HCEC 1CT (cell line): ENCODE measurements at regions not wholly inside any gene's neighbourhood (a gene's known extent, or its start where the extent isn't known, plus 50 kb on each side); places are given as distances from the start of the nearest gene placed in this dataset.
A peak's percentile ranks its signal among the peaks of the same experiment; 100 is the strongest.

ENCODE experiments used
- DNase-seq: peaks from one replicate; pipeline ENCODE4 v3.0.0-alpha.2; 2017

GRCh38 chr20:50398064-50398463 lies 112.1 kb upstream of the PTPN1 start:
- no peak for DNase-seq

DNA sequence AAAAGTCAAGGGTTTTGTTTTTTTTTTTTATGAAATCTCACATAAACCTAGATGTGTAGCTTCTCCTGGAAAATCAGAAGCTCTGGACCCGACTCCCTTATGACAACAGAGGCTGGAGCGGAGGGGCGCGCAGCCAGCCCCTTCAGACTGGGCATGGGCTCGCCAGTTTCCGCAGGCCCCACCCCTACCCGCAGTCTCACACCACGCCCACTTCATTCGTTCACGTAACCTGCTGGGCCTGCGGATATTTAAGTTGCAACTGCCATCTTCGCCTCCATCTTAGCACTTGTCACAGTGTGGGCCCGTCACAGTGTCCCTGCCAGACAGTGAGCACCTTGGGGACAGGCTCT lies 111.7 kb upstream of the PTPN1 start:
- no peak for DNase-seq

- DNase-seq = no peak
Observed at GRCh38 chr20:50398821-50399554, 111.2 kb upstream of the PTPN1 start.

- DNase-seq = no peak
Observed at GRCh38 chr20:50399555-50399916, 110.6 kb upstream of the PTPN1 start.

- peak; percentile 38 for DNase-seq
Observed at GRCh38 chr20:50399917-50400704, 110.1 kb upstream of the PTPN1 start.

GRCh38 chr20:50400705-50401586 lies 109.2 kb upstream of the PTPN1 start:
- no peak for DNase-seq

DNA sequence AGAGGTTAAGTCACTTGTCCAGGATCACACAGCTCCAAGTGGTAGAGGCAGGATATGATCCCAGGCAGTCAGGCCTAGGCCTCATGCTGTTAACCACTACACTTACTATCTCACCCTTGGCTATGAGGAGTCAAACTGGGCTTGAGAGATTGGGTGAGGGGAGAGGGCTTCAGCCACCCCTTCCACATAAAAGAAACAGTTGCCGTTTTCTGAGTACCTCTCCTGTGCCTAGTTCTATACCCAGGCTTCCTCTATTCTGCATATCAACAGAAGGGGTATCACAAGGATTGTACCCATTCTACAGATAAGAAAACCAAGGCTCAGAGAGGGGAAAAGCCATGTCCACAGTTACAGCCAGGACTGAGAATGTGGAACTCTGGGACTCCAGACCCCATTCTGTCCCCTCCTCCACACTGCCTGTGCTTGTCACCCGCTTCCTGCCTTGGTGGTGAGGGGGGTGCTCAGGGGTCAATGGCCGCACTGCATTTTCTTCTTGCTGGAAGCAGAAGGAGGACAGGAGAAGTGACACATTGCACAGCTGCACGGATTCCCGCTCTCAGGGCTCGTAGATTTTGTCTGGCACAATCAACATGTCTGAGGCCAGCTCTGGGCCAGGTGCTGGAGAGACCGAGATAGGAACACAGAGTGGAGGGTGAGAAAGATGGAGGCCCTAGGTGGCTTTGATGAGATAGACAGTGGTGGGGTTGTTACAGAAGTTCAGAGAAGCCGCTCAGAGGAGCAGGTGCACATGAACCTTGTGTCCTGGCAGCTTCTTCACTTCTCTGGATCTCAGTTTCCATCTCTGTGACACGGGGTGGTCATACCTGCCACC lies 108.4 kb upstream of the PTPN1 start:
- DNase-seq = no peak

- no peak for DNase-seq
Observed at GRCh38 chr20:50403565-50404418, 106.4 kb upstream of the PTPN1 start.

- no peak for DNase-seq
Observed at GRCh38 chr20:50404419-50405234, 105.6 kb upstream of the PTPN1 start.

GRCh38 chr20:50405235-50405914 lies 104.8 kb upstream of the PTPN1 start:
- no peak for DNase-seq

- no peak for DNase-seq
Observed at GRCh38 chr20:50405915-50406609, 104.1 kb upstream of the PTPN1 start.

GRCh38 chr20:50406610-50407136 lies 103.5 kb upstream of the PTPN1 start:
- DNase-seq = no peak

DNA sequence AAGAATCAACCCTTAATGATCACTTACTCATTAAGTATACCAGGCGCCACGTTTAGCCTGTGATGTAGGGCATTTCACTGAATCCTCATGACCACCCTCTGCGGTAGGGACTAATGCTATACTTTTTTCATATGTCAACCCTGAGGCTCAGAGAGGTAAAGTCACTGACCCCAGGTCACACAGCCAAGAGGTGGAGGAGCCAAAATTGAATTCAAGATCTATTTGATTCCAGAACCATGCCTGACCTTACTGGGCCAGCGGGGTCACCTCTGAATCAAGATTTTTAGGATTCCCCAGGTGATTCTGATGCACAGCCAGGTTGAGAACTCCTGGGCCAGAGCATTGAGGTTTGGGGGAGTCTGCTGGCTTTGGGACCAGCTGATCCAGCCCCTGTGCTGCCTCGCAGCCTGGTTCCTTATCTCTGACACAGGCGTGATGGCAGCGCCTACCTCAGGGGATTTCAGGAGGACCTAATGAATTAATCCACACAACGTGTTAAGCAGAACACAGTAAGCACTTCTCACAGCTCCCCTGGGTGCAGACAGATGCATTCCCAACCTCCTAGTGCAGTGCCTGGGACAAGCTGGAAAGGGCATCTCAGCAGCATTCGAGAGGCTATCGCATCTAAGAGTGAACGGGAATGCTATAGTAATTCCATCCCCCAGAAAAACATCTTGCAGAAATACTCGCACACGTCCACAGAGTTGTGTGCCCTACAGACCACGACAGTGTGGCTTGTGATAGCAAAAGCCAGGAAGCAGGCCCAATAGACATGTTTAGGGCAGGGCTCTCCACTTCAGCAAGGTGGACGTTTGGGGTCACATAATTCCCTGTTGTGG lies 101.4 kb upstream of the PTPN1 start:
- DNase-seq = no peak

DNA sequence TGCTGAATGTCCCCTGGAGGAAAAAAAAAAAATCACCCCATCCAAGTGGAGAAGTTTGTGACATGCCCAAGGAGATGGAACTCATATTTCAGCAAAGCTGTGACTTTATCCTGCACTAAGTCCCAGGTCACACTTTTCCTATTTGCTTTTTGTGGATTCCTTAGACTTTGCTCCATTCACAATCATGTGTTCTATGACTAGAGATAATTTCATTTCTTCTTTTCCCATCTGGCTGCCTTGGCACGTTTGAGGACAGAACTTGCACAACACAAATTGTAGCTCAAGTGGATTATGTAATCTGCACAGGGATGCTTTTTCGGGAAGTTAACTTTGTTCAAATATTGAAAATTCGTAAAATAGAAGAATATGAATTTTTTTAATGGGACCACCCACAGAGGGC lies 100.7 kb upstream of the PTPN1 start:
- no peak for DNase-seq

DNA sequence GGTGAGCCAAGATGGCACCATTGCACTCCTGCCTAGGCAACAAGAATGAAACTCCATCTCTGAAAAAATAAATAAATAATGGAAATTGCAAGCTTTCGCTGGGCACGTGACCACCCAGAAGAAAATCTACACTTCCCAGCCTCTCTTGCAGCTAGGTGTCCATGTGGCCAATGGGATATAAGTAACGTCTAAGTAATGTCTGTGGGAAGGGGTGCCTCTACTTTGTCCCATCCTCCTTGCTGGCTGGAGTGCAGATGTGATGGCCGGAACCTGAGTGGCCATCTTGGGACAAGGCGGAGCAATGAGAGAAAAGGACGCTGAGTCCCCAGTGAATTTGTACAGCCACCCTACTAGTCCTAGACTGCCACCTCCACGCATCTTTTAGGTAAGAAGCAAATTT lies 99.8 kb upstream of the PTPN1 start:
- DNase-seq = no peak

DNA sequence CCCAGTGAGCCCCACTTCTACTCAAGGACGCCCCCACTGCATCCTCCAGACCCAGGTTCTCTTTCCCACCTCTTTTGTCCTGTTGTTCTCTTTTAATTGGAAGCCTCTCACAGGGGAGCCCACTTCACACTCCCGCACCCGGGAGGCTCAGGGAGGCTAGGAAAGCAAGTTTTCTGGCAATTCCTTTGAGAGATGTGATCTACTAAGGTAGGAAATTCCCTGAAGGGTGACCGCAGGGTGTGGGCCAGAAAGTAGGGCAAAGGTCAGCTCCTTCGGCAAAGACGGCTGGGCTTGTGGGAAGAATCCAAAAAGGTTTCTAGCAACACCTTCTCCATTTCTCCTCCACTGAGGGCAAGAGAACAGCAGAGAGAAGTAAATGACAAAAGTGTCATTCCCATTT lies 98.1 kb upstream of the PTPN1 start:
- no peak for DNase-seq

DNA sequence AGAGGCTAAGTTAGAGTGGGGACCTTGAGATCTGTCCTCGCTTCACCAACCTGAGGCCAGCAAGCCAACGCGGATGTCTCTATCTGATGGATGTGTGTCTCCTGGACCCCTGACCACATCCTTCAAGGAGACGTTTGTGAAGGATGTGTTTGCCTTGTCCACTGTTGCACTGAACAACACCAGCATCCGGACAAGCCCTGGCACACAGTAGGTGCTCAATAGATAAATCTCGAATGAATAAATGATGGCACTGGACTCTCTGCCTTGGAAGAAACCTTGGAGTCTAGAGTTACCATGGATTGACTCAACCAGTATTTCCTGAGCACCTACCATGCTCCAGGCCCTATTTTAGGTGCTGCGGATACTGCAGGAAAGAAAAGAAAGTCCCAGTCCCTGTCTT lies 97.7 kb upstream of the PTPN1 start:
- no peak for DNase-seq

DNA sequence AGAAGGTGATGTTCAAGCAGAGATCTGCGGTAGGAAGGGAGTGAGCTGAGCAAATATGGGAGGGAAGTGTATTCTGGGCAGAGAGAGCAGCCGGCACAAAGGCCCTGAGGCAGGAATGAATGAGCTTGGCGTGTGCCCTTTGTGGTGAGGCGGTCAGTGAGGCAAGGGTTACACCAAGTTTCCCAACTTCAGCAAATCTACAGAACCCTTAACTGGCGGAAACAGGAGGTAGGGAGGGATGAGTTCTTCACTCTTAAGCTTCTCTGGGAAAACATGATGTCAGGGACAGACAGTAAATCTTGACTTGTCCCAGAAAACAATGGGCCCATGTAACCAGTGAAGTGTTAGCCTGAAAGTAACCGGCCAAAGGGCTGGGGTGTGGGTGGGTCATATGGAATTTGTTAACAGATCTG lies 97.1 kb upstream of the PTPN1 start:
- no peak for DNase-seq
